GM18511 (cell line): ENCODE measurements at regions not wholly inside any gene's neighbourhood (a gene's known extent, or its start where the extent isn't known, plus 50 kb on each side); places are given as distances from the start of the nearest gene placed in this dataset.

Source experiments
- ATAC-seq: cut with Tn5 transposase; IDR thresholded peaks from one replicate; pipeline ENCODE4 v1.9.1; 2021; ENCODE audit warnings: mild to moderate bottlenecking, moderate library complexity; ENCODE audit not compliant: unreplicated experiment

DNA sequence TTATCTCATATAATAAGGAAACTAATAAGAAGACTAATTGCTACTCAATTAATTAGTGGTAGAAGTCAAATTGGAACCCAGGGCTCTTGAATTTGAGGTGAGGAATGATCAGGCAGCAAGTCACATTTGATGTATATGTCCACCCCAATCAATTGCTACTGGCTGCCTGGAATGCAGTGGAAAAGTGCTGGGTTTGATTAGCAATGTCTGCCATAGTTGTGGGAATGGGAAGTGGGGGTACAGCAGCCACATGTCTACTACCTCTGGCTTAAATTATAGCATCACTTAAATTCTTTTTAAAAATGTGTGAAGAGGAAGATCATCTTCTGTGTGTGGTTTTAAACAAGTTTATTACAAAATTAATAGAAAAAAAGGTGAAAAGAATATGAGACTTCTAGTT is 50.8 kb upstream of the NAV2 start:
- ATAC-seq = no peak

DNA sequence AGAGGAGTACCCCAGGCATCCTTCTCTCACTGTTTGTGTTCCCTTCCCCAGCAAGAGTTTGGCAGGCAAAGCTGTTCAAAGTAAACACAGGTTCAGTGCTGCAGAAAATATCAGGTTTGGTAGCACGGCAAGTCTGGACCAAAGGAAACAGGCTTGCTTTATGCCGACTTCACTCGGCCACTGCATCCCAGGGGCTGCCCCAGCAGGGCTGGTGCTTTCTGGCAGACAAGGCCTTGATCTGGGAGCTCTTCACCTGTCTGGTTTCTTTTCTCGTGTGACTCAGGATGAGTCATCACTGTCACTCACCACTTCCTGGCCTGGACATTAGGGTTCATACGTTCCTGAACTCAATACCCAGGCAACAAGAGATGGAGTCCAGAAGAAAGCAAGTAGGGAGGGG is 52.6 kb upstream of the NAV2 start:
- ATAC-seq = peak; percentile 100

DNA sequence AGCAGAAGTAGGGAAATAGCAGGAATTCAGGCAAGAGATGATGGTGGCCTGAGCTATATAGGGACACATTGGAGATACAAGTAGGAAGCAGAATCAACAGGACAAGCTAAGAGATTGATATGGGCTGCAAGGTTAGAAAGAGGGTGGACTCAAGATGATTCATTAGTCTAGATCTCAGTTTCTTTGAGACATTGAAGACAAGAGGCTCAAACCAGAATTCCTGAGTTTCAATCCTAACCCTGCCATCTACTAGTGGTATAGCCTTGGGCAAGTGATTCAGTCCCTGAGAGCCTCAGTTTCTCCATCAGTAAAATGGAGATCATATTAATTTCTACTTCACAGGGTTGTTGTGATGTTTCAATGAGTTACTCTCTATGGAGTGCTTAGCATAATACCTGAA is 53.1 kb upstream of the NAV2 start:
- no peak for ATAC-seq

DNA sequence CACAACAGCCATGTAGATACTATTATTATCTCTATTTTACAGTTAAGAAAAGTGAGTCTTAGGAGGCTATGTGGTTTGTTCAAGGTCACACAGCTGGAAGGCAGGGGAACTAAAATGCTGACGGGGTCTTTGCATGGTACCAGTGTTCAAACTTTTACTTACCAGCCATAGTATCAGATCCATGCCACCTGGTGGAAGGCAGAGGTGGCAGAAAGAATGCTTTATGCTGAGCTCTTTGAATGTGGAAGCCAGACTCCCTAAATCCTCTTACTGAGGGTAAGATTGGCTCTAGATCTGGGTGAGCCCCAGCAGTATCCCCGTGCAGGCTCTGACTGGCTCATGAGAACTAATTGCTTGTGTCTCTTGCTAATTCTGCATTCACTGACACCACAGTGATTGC is 54.3 kb upstream of the NAV2 start:
- ATAC-seq = no peak

DNA sequence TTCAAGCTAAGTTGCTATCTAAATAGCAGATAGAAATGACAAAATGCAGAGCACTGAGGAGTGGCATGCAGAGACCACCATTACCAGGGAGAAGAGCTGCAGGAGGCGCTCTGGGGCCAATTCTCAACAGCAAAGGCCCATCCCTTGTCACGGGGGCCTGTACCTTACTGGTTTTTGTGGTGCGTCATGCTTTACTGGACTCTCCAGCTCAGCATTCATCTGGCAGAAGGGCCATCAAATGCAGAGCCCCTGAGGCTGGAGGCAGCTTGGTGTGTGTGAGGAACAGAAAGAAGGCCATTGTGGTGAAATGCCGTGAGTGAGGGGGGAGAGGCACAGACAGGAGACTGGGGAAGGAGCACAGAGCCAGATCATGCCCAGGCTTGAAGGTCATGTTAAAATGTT is 56.5 kb upstream of the NAV2 start:
- no peak for ATAC-seq

DNA sequence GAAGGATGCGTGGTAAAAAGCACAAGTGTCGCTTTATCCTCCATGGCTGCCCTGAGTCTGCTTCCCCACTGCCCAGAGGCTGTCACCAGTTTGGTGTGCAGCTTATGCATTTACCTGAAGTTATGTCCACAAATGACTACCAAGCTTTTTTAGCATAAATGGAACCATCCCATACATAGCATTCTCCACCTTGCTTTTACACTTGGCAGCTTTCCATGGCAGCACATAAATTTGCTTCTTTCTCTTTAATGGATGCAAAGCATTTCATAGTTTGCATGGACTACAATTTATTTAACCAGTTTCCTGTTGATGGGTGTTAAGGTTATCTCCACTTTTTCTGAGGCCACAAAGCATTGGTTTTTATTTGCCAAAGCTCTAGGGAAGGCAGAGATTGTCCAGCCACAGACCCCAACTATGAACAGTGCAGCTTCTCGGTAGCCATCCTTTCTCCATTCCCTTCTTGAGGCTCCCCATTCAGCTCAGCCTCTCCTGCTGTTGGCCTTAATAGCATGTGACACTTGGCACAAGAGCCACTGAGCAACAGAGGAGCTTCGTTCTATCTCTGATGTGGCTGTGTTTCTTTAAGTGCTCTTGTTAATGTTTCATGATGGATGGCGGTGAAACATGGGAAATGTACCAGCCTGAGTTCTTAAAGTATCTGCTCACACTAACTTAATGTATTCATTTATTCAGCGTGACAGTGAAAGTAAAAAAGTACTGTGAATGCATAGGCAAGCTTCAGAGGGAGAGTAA is 59.8 kb upstream of the NAV2 start:
- ATAC-seq = no peak

DNA sequence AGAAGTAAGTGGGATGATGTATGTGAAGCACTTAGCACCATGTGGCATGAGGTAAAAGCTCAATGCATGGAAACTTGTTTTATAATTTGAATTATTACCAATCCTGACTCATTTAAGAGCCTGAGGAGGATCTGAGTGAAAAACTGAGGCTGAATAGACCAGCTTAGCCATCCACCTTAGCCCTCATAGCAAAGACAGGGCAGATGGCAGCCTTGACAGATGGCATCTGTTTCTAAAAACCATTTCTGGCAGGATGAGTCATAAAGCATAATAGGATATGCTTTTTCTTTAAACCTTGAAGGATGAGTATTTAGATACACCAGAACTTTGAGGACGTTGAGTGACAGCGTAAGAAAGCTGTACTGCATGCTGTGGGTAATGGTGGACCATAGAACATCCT is 61.0 kb upstream of the NAV2 start:
- ATAC-seq = no peak

DNA sequence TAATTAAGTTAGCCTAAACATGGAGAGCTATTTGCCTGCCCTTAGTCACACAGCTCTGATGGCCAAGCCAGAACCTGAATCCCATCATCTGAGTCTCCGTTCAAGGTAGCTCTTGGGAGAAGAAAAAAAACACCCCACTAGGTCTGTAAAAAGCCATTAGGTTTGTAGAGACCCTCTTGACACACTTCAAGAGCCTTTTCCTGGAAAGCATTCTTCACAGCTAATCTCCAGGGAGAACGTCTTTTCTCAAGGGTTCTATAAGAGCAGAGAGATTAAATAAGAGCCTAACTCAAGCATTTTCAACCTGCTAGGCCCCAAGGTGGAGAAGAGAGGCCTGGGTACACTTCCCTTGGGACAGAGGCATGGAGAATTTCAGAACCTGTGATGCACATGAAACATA is 61.6 kb upstream of the NAV2 start:
- ATAC-seq = no peak

DNA sequence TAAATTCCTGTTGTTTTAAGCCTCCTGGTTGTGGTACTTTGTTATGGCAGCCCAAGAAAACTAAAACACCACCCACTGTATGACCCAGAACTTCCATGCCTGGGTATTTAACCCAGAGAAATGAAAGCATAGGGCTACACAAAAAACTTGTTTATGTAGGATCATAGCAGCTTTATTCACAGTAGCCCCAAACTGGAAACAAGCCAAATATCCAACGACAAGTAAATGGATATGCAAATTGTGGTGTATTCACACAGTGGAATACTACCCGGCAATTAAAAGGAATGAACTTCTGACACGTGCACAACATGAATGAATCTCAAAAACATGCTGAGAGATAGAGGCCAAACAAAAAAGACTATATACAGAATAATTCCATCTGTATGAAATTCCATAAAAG is 62.2 kb upstream of the NAV2 start:
- no peak for ATAC-seq

DNA sequence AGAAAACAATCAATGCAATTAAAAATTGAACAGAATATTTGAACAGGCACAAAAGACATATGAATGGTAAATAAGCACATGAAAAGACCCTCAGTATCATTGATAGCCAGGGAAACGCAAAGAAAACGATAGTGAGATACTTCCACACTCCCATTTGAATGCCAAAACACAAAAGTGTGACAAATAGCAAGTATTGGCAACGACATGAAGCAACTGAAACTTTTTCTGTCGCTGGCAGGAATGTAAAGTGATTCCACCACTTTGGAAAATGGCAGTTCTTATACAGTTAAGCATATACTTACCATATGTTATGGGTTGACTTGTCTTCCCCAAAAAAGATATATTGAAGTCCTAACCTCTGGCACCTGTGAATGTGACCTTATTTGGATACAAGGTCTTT is 62.9 kb upstream of the NAV2 start:
- ATAC-seq = no peak

DNA sequence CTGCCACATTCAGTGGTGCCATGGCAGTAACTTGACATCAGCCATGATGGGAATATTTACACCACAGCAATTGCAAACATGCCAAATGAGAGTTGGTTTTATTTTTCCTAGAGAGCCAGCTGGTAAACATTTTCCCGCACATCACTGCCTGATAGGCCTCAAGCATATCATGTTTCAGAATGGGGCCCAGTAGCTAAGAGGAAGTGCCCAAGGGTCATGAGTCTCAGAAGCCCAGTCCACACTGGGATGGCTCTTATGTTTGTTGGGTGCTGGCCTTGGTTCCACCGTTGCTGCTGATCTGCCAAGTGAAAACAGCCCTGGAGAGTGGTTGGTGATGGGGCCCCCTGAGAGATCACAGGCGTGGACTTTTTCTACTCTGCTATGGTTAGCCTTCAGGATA is 64.3 kb upstream of the NAV2 start:
- ATAC-seq = no peak

DNA sequence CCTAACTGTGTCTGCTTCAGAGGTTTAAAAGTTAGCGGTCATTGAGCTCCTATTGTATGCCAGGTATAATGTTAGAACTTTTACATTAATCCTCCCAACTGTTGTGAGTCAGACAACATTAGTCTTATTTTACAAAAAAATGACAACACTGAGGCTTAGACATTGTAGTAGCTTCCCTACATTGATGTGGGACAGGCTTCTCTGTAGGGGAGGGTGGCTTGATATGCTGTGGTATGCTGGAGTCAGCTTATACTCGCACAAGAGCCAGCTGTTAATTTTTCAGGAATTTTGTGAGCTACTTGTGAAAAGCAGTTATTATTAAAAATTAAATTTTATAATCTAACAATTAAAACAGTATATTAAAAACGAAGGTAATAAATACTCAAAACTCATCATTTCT is 64.8 kb upstream of the NAV2 start:
- ATAC-seq = no peak

DNA sequence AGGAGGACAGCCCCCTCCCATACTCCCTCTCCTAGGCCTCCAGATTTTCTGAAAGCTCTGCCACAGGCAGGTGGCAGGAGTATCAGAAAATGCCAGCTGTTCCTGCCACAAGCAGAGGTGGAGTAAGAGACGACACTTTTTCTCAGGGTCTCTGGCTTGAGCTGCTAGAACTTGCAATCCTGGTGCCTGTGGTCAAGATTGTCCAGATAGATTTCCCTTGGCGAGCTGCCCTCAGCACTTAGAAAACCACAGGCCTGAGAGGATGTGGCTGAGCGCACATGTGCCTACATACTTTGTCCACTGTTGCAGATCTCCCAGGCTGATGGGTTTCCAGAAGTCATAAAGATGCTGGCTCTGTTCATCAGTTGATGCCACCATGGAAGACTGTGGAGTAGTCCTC is 65.7 kb upstream of the NAV2 start:
- no peak for ATAC-seq

DNA sequence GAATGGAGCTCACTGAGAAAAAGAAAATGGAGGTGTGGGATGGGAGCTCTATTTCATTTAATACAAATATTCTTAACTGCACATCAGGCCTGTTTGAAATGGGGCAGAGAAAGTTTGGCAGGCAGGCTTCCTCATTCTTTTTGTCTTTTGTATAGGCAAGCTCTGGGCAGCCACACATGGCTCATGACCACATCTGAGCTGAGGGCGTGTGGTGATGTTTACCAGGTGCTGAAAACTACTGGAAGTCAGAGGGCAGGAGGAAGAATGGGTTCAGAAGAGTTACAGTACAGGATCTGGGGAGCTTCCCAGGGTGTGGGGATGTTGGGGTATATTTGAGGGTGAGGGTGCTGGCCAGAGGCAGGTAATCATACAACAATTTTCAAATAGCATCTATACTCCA is 66.3 kb upstream of the NAV2 start:
- no peak for ATAC-seq

DNA sequence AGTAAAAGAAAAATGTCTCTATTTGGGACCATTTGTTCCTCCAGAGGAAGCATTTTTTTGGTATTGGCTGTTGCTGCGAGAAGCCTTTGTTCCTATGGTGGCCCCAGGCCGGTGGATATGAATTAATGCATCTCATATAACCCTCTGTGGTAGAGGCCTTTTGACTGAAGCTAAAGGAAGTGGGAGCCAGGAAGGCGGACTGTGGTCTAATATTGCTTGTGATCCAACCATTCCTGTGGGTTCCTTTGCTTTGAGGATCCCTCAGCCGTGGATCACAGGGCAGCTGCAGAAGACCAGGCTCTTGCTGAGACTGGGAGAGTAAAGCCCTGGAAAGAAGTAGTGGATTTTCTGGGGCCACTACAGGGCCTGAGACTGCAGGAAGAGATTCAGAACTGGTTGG is 68.3 kb upstream of the NAV2 start:
- no peak for ATAC-seq

DNA sequence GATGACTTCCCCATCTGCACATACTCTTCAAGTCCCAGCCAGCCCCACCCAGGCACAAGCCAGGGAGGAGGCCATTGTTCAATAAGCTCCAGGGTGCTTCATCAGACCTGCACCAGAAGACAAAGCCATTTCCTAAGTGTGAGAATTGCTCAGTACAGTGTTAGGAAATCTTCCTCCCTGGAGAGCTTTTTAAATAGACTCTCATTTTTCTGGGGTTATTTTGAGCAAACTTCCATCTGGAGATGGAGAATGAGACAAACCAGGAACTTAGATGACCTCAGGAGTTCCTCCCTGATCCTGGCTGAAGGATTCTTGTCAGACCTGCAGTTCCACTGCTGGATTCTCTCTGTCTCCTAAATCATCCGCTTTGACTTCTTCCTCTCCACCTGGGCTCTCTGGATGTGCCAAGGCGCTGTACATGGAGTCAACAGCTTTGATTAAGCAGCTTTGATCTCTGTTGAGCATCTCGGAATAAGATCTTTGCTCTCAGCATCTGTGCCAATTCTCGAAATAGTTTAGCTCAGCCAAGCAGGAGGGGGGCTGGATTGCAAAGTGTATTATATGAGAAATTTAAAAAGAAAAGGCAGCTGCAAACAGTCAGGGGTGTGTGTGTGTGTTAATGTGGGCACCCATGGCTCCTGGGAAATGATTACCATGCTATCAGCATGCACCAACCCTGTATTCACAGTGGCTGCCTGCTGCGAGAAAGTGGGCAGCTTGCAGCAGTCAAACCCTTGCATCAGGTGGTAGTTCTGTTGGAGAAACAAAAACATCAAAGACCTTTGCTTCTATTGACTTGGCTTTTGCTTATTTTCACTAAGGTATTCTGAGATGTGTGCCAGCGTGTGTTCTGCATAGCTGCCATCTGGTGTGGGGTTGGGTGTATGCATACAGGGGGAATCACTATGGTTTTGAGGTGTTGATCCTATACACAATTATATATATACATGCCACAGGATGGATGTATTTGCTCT is 70.2 kb upstream of the NAV2 start:
- ATAC-seq = no peak

DNA sequence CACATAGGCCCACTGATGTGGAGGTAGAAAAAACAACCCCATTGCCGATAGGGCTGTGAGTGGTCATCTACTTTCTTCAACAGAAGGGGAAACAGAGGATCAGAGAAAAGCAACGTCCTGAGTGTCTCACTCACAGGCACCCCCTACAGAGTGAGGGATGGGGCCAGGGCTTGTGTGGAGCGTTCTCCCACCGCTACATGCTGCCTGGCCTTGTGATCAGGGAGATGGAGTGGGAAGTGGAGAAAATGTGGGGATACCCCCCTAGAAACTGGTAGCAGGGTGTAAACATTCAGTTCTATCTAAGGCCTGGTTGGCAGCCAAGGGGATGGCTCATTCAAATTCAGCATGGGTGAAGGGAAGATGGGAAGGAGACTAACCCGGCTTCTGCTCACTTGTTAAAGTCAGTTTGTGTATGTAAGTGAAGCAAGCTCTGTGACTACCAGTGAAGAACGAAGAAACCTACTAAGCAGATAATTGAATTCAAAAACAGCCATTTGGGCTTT is 73.0 kb upstream of the NAV2 start:
- no peak for ATAC-seq

DNA sequence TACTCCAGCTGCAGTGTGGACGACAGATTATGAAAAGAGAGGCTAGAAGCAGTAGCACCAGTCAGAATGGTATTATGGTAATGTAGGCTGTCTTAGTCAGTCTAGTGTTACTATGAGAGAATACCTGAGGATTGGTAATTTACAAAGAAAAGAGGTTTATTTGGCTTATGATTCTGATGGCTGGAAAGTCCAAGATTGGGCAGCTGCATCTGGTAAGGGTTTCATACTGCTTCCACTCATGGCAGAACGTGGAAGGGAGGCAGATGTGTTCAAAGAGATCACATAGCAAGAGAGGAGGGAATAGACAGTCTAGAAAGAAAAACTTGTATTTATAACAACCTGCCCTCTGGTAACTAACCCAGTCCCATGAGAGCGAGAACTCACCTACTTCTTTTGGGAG is 77.3 kb upstream of the NAV2 start:
- ATAC-seq = no peak

DNA sequence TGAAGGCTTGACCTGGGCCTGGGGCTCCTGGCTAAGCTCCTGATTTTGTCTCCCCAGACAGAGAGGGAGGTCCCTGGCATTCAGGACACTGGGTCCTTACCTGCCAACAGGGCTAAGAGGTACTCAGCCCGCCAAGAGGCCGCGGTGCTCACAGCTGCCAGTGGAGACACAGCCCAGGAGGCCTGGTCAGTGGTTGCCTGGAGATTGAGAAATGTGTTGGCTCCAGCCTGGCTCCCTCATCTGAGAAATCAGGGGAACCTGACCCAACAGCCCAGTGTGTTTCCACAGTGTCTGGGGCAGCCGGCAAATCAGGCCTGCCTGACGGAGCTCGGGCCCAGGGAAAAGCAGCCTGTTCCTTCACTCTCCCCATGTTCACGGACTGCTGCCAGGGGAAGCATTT is 79.4 kb upstream of the NAV2 start:
- no peak for ATAC-seq

DNA sequence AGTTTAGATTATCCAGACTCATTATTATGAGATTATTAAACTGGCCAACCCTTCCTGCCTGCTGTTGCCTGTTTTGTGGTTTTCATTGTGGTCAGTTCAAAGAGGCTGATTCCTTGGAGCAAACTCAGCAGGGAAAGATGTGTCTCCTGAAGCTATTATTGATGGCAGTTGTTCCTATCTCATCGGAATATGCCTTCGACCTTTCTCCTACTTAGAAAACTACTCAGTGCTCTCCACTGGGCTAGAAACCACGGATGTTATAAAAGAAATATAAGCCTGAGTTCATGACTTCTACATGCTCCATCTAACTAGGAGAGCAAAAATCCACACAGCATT is 80.2 kb upstream of the NAV2 start:
- no peak for ATAC-seq

DNA sequence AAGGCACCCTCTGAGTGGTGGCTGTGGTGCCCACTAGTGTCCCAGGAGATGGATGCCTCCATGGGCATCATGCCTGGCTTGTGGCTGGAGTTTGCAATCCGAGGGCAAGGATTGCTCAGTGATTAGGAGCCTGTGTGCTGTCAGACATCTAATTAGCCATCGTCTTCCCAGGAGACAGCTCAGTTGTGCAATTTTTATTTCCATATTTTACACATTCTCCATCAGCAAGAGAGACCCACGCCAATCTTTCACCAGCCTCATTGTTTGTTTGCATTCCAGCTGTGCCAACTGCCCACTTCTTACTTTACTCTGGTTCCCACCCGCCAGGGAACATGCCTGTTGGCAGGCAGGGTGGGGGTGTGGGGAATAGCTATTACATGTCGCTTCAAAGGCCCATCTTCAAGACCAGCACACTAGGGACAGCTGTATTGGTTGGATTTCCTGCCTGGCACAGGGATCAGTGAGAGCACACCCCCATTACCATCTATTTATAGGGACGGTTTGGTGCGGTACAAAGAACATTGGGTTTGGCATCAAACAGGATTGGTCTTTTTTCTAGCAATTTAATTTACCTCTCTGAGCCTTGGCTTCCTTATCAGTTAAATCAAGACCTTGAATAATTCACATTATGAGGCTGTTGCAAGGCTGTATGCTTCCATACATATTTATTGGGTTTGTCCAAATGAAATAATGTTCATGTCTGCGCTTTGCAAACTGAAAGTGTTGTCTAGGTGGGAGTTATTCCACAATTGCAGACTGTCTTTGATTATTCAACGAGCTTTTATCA is 80.7 kb upstream of the NAV2 start:
- ATAC-seq = no peak
